H1 (cell line): ENCODE measurements at regions not wholly inside any gene's neighbourhood (a gene's known extent, or its start where the extent isn't known, plus 50 kb on each side); places are given as distances from the start of the nearest gene placed in this dataset.

Experiments
- CTCF ChIA-PET: fragments of 300-600 bp; sonication (Branson Sonifier 250); formaldehyde crosslinking; loops from one replicate; lab custom pipeline; 2021; ENCODE audit not compliant: partially characterized antibody; lab: Charles Lee
- POLR2A ChIA-PET: fragments of 300-600 bp; sonication (Branson Sonifier 250); formaldehyde crosslinking; loops from one replicate; lab custom pipeline; 2021; ENCODE audit warnings: inconsistent platforms; ENCODE audit not compliant: partially characterized antibody; lab: Charles Lee
- DNase-seq, 2 experiments: peaks; one replicate each; pipeline versions ENCODE4 v3.0.0 to v3.0.0-alpha.2; 2010 to 2022; ENCODE audit warnings: low spot score in 2 of 2, low read depth in 1 of 2, mixed read lengths in 1 of 2
- FAIRE-seq: peaks from 2 replicates; lab custom pipeline; 2011; peaks lifted over from hg19 to GRCh38; lab: Jason Lieb, UNC
- H2AFZ ChIP-seq: 2 replicates; pipeline ENCODE4 v1.8.1; 2012; ENCODE audit warnings: low read length, inconsistent platforms
- H2AK5ac ChIP-seq: 2 replicates; pipeline ENCODE4 v1.6.1; 2013; ENCODE audit warnings: low read depth, low read length
- H2BK120ac ChIP-seq: replicated peaks from 2 replicates; pipeline ENCODE3; 2013; ENCODE audit warnings: low read depth, low read length, inconsistent platforms
- H2BK12ac ChIP-seq: 2 replicates; pipeline ENCODE4 v1.6.1; 2013; ENCODE audit warnings: low read depth, low read length
- H2BK15ac ChIP-seq: 2 replicates; pipeline ENCODE4 v1.6.1; 2013; ENCODE audit warnings: low read length
- H2BK20ac ChIP-seq: 2 replicates; pipeline ENCODE4 v1.6.1; 2013; ENCODE audit warnings: low read length
- H2BK5ac ChIP-seq: 2 replicates; pipeline ENCODE4 v1.6.1; 2013; ENCODE audit warnings: low read depth, low read length
- H3K14ac ChIP-seq: 2 replicates; pipeline ENCODE4 v1.6.1; 2013; ENCODE audit warnings: inconsistent platforms; ENCODE audit not compliant: insufficient read length
- H3K18ac ChIP-seq: 2 replicates; pipeline ENCODE4 v1.6.1; 2013; ENCODE audit warnings: low read length; ENCODE audit errors: extremely low read depth
- H3K23ac ChIP-seq: 2 replicates; pipeline ENCODE4 v1.6.1; 2013; ENCODE audit warnings: inconsistent platforms; ENCODE audit not compliant: insufficient read length
- H3K23me2 ChIP-seq: 2 replicates; pipeline ENCODE4 v1.6.1; 2013; ENCODE audit warnings: low read depth, low read length
- H3K27ac ChIP-seq: 2 replicates; pipeline ENCODE4 v1.6.1; 2011; ENCODE audit warnings: low read depth, low read length, inconsistent platforms
- H3K27me3 ChIP-seq, 4 experiments: replicated peaks in 1 of 4; 1 replicate in 1 of 4; 2 replicates in 3 of 4; pipeline versions ENCODE4 v1.6.1 to v1.8.1; 2011 to 2013; ENCODE audit warnings: low read length in 3 of 4, mild to moderate bottlenecking in 3 of 4, inconsistent platforms in 2 of 4, mixed read lengths in 2 of 4, moderate library complexity in 1 of 4; ENCODE audit not compliant: control insufficient read depth in 3 of 4, insufficient read depth in 3 of 4; ENCODE audit errors: extremely low read depth in 1 of 4
- H3K36me3 ChIP-seq, 4 experiments: 2 replicates each; pipeline versions ENCODE4 v1.6.1 to v1.8.1; 2011 to 2013; ENCODE audit warnings: mild to moderate bottlenecking in 4 of 4, low read length in 3 of 4, moderate library complexity in 2 of 4, control low read depth in 1 of 4, inconsistent platforms in 1 of 4; ENCODE audit not compliant: insufficient read depth in 4 of 4, control insufficient read depth in 2 of 4
- H3K4ac ChIP-seq: replicated peaks from 2 replicates; pipeline ENCODE3; 2013; ENCODE audit warnings: low read length, low read depth, mixed read lengths, inconsistent platforms; ENCODE audit not compliant: insufficient read length
- H3K4me1 ChIP-seq, 4 experiments: replicated peaks in 1 of 4; 1 replicate in 1 of 4; 2 replicates in 3 of 4; pipeline versions ENCODE4 v1.6.1 to v1.8.1; 2011 to 2013; ENCODE audit warnings: low read length in 3 of 4, inconsistent platforms in 2 of 4, mixed read lengths in 1 of 4; ENCODE audit not compliant: insufficient read depth in 4 of 4, control insufficient read depth in 3 of 4
- H3K4me2 ChIP-seq, 2 experiments: 2 replicates each; pipeline versions ENCODE4 v1.6.1 to v1.8.1; 2011 to 2013; ENCODE audit warnings: low read depth in 2 of 2, low read length in 2 of 2, control low read depth in 1 of 2, inconsistent platforms in 1 of 2, mild to moderate bottlenecking in 1 of 2; ENCODE audit not compliant: insufficient read depth in 1 of 2
- H3K4me3 ChIP-seq, 4 experiments: fragments of 200-600, 300-600 bp in 1 of 4; sonication (generic), shearing (Covaris generic), sonication (Bioruptor Twin) in 1 of 4; 2 replicates each; pipeline versions ENCODE4 v1.5.1 to v1.8.1; 2011 to 2016; ENCODE audit warnings: low read length in 4 of 4, low read depth in 3 of 4, control low read depth in 2 of 4, inconsistent platforms in 2 of 4, mild to moderate bottlenecking in 2 of 4, mixed read lengths in 1 of 4, moderate library complexity in 1 of 4; ENCODE audit not compliant: insufficient read depth in 2 of 4; ENCODE audit errors: extremely low read depth in 1 of 4
- H3K56ac ChIP-seq: replicated peaks from 2 replicates; pipeline ENCODE3; 2013; ENCODE audit warnings: low read depth, mild to moderate bottlenecking, mixed read lengths, low read length, inconsistent platforms; ENCODE audit not compliant: insufficient read length
- H3K79me1 ChIP-seq: 2 replicates; pipeline ENCODE4 v1.6.1; 2013; ENCODE audit warnings: low read depth, low read length, control low read depth
- H3K79me2 ChIP-seq, 2 experiments: 2 replicates each; pipeline versions ENCODE4 v1.6.1 to v1.8.1; 2012 to 2013; ENCODE audit warnings: low read length in 2 of 2, mild to moderate bottlenecking in 2 of 2, inconsistent platforms in 1 of 2; ENCODE audit not compliant: insufficient read depth in 2 of 2, control insufficient read depth in 1 of 2
- H3K9ac ChIP-seq, 4 experiments: replicated peaks in 1 of 4; 1 replicate in 1 of 4; 2 replicates in 3 of 4; pipeline versions ENCODE4 v1.6.1 to v1.8.1; 2011 to 2013; ENCODE audit warnings: low read depth in 3 of 4, low read length in 3 of 4, control low read depth in 2 of 4, mild to moderate bottlenecking in 2 of 4, moderate library complexity in 2 of 4, inconsistent platforms in 1 of 4; ENCODE audit errors: extremely low read depth in 1 of 4
- H3K9me3 ChIP-seq, 2 experiments: 2 replicates each; pipeline versions ENCODE4 v1.6.1 to v1.8.1; 2012 to 2013; ENCODE audit warnings: mild to moderate bottlenecking in 2 of 2, moderate library complexity in 2 of 2, control low read depth in 1 of 2, inconsistent platforms in 1 of 2, low read depth in 1 of 2, low read length in 1 of 2, mixed read lengths in 1 of 2; ENCODE audit not compliant: insufficient read depth in 2 of 2
- H4K20me1 ChIP-seq, 2 experiments: replicated peaks in 1 of 2; 2 replicates each; pipeline versions ENCODE3 to v1.8.1; 2011 to 2013; ENCODE audit warnings: inconsistent platforms in 2 of 2, low read length in 2 of 2, mild to moderate bottlenecking in 1 of 2; ENCODE audit not compliant: insufficient read depth in 2 of 2, control insufficient read depth in 1 of 2
- H4K5ac ChIP-seq: 2 replicates; pipeline ENCODE4 v1.6.1; 2013; ENCODE audit warnings: low read length, low read depth, mixed read lengths, inconsistent platforms; ENCODE audit not compliant: insufficient read length
- H4K8ac ChIP-seq: 2 replicates; pipeline ENCODE4 v1.8.0; 2013; ENCODE audit warnings: mild to moderate bottlenecking, moderate library complexity, low read length, inconsistent platforms; ENCODE audit not compliant: insufficient read depth; ENCODE audit errors: extremely low read depth
- H4K91ac ChIP-seq: replicated peaks from 2 replicates; pipeline ENCODE3; 2013; ENCODE audit warnings: low read length, mixed read lengths, inconsistent platforms; ENCODE audit not compliant: insufficient read length
- ASH2L ChIP-seq: fragments of 200-600, 300-600 bp; sonication (generic); IDR thresholded peaks from one replicate; pipeline ENCODE4 v1.7.1; 2017; ENCODE audit warnings: low read length
- CREB1 ChIP-seq: IDR thresholded peaks from 2 replicates; pipeline ENCODE4 v1.6.1; 2012; ENCODE audit warnings: inconsistent platforms
- CTBP2 ChIP-seq: IDR thresholded peaks from 2 replicates; pipeline ENCODE4 v1.7.0; 2011; ENCODE audit warnings: borderline replicate concordance, mild to moderate bottlenecking, moderate library complexity, mixed read lengths, low read length; ENCODE audit not compliant: insufficient read depth, insufficient read length
- EGR1 ChIP-seq: IDR thresholded peaks from 2 replicates; pipeline ENCODE4 v1.6.1; 2011; ENCODE audit warnings: low read depth, low read length, borderline replicate concordance
- SP1 ChIP-seq: IDR thresholded peaks from 2 replicates; pipeline ENCODE4 v1.6.1; 2011; ENCODE audit warnings: low read depth, low read length
- SRF ChIP-seq: IDR thresholded peaks from 2 replicates; pipeline ENCODE4 v1.6.1; 2011; ENCODE audit warnings: mild to moderate bottlenecking, low read depth, low read length, moderate library complexity
- TBP ChIP-seq: IDR thresholded peaks from 2 replicates; pipeline ENCODE4 v1.6.1; 2011; ENCODE audit warnings: low read depth, low read length, improper control_type of control experiment
- WGBS, 2 experiments: shearing (Covaris generic) in 1 of 2; methylation state at CpG; one replicate each; pipeline versions ENCODE4 v1.1.6 to v1.1.7; 2013 to 2015; ENCODE audit warnings: low lambda C conversion rate in 2 of 2, mixed read lengths in 2 of 2, inconsistent platforms in 1 of 2, low coverage in 1 of 2, missing lambda C conversion rate in 1 of 2; ENCODE audit not compliant: insufficient replicate concordance in 2 of 2, insufficient coverage in 1 of 2, insufficient read length in 1 of 2; ENCODE audit errors: extremely low coverage in 1 of 2, missing lambda C conversion rate in 1 of 2; 5-methylcytosine and 5-hydroxymethylcytosine counted together

DNA sequence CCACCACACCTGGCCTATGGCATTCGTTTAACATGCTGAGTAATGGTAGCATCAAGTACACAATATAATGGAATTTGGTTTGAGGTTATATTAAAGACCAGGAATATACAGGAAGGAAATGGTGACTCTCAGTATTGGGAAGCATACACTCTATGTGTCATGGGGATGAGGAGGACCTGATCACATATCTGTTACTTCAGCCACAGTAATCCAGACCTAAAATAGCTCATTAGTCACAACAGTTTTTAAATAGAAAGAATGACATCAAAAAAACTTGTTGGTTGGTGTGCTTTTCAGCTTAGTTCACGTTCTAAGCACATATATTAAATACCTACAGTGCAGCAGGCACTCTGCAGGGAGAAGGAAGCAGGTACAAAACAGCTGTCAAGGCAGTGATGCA lies 52.5 kb upstream of the ATP2C1 start:
- FAIRE-seq (no peak), DNase-seq (no peak)
- H2BK120ac ChIP-seq, result peak overlapping the region; percentile 89

More for the DNA sequence above, 52.5 kb upstream of the ATP2C1 start:
- no peaks in the 10 kb centered on the region for H3K79me2 ChIP-seq
- no peaks in the 10 kb centered on the region for H4K20me1 ChIP-seq
- H2BK5ac ChIP-seq, result no peak overlapping the region
- H2BK15ac ChIP-seq, result no peak overlapping the region
- H3K36me3 ChIP-seq, result no peaks in the 10 kb centered on the region
- WGBS, 2 experiments, result 76% methylated on average over 2 of the region's 2 CpGs; no CpG with 5 or more reads in 1 of the 2 experiments
- H2AFZ ChIP-seq, result no peak overlapping the region
- CTCF ChIA-PET, result interaction anchor here (0.9 kb wide), 2 partner anchors 15 to 52 kb away, joined by 5 read pairs; no protein-coding TSS in a partner anchor
- H3K9ac ChIP-seq, result no peak overlapping the region
- peaks cover 4 to 16% (median 9%) of the 10 kb centered on the region in 4 experiments for H3K4me1 ChIP-seq
- no peaks in the 10 kb centered on the region; the same call in 1 of the 2 replicates for H3K23me2 ChIP-seq
- no peak overlapping the region for H3K27ac ChIP-seq
- no peak overlapping the region for H3K14ac ChIP-seq
- no peaks in the 10 kb centered on the region for H3K27me3 ChIP-seq
- no peak overlapping the region for H3K23ac ChIP-seq
- TF ChIP-seq SP1 (no peak), CREB1 (no peak), SRF (no peak), CTBP2 (no peak), ASH2L (no peak), EGR1 (no peak), TBP (no peak)
- TF ChIP-seq, all 59 proteins: peak for 0
- no peak overlapping the region for H3K4me3 ChIP-seq
- POLR2A ChIA-PET, result interaction anchor here (0.6 to 2.7 kb wide), 2 partner anchors 24 to 52 kb away, joined by 3 to 6 read pairs; partner anchors contain the start of gene ATP2C1
- no peak overlapping the region for H2AK5ac ChIP-seq
- no peak overlapping the region for H3K56ac ChIP-seq
- 0 out of 2 replicates have a peak overlapping the region, but pooled peaks have one; percentile 9 for H2BK20ac ChIP-seq
- H4K8ac ChIP-seq, result no peak overlapping the region
- H3K79me1 ChIP-seq, result no peaks in the 10 kb centered on the region
- H3K9me3 ChIP-seq, result no peaks in the 10 kb centered on the region; a peak in 1 of 4 replicates
- no peak overlapping the region for H2BK12ac ChIP-seq
- no peak overlapping the region for H4K5ac ChIP-seq
- H3K4me2 ChIP-seq, result no peak overlapping the region
- no peak overlapping the region for H3K18ac ChIP-seq
- no peak overlapping the region for H4K91ac ChIP-seq
- H3K4ac ChIP-seq, result no peak overlapping the region
